HEK293T (cell line): ENCODE measurements at regions not wholly inside any gene's neighbourhood (a gene's known extent, or its start where the extent isn't known, plus 50 kb on each side); places are given as distances from the start of the nearest gene placed in this dataset.

Experiments used
- ARNT ChIP-seq: fragments of 450-650 bp; IDR thresholded peaks from 2 replicates; pipeline ENCODE4 v1.6.1; 2017; ENCODE audit warnings: mild to moderate bottlenecking
- BHLHE40 ChIP-seq: fragments of 450-650 bp; IDR thresholded peaks from 2 replicates; pipeline ENCODE4 v1.6.1; 2016; ENCODE audit warnings: mild to moderate bottlenecking, moderate library complexity, borderline replicate concordance
- CTBP1 ChIP-seq: fragments of 450-650 bp; IDR thresholded peaks from 2 replicates; pipeline ENCODE4 v1.6.1; 2016; ENCODE audit warnings: borderline replicate concordance
- ELF4 ChIP-seq: fragments of 450-650 bp; IDR thresholded peaks from 2 replicates; pipeline ENCODE4 v1.6.1; 2017; ENCODE audit warnings: antibody characterized with exemption
- FOXA1 ChIP-seq: fragments of 450-650 bp; IDR thresholded peaks from 2 replicates; pipeline ENCODE4 v1.6.1; 2016; ENCODE audit warnings: mild to moderate bottlenecking
- FOXM1 ChIP-seq: fragments of 450-650 bp; IDR thresholded peaks from 2 replicates; pipeline ENCODE4 v1.6.1; 2017; ENCODE audit warnings: mild to moderate bottlenecking, borderline replicate concordance
- HDGF ChIP-seq: fragments of 450-650 bp; IDR thresholded peaks from 2 replicates; pipeline ENCODE4 v1.6.1; 2017; ENCODE audit warnings: antibody characterized with exemption, borderline replicate concordance
- SP1 ChIP-seq: fragments of 450-650 bp; IDR thresholded peaks from 2 replicates; pipeline ENCODE4 v1.6.1; 2017
- SUZ12 ChIP-seq: fragments of 450-650 bp; IDR thresholded peaks from 2 replicates; pipeline ENCODE4 v1.6.1; 2016; ENCODE audit warnings: mild to moderate bottlenecking

DNA sequence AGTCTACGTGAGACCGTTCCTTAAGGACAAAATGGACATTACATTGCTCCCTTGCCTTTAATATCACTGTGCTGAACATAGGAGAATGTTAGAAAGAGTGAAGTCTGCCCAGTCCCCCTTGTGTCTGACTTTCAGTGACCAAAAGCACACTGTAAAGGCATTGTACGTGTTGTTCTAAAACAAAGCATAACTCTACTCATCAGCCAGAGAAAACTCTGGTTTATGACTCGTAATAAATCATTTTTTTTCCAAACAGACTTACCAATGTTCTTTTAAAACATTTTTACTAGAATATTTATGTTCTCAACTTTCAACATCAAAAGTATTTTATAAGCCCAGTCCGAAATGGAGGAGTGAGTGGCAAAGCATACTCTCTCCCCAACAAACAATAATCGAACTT lies 262.5 kb downstream of the GJA1 start:
- TF ChIP-seq HDGF (no peak), ELF4 (no peak), FOXM1 (no peak), BHLHE40 (no peak), CTBP1 (no peak), SP1 (no peak), SUZ12 (no peak), FOXA1 (no peak), ARNT (no peak)
